ENCODE measurements at regions not wholly inside any gene's neighbourhood (a gene's known extent, or its start where the extent isn't known, plus 50 kb on each side); places are given as distances from the start of the nearest gene placed in this dataset.
A peak's percentile ranks its signal among the peaks of the same experiment; 100 is the strongest.

DNA sequence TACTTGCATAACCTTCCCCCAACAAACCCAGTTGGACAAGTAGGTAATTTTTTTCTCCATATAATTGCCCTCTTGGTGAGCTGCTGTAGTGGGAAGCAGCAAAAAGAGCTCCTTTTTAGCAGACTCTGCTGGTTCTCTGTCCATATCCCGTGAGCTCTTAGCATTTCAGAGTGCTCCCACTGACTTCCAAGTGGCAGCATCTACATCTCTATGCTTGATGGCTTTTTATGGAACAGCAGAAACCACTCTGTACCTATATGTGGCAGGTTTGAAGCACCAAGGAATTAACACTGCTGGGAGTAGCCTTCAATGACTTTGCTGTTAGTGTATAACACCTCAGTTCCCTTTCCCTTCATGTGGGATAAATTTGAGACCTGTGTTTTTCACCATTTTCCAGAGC is 168.4 kb upstream of the NHS start:
- DNase-seq, result no peak

DNA sequence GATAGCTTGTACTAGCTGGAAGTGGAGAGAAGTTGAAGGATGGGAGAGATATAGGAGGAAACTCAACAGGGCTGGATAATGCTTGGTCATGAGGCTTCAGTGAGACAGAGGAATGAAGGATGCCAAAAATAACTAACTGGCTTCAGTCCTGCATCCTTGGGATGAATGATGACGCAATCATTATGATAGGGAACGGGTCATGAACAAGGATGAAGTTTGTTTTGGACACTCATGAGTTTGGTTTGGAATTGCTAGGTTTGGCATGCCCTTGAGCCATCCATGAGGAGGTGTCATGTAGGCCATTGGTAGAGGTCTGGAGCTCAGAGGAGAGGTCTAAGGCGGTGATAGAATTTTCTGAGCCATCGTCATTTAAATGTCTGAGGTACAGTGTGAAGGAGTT is 160.0 kb upstream of the NHS start:
- DNase-seq, result no peak

DNA sequence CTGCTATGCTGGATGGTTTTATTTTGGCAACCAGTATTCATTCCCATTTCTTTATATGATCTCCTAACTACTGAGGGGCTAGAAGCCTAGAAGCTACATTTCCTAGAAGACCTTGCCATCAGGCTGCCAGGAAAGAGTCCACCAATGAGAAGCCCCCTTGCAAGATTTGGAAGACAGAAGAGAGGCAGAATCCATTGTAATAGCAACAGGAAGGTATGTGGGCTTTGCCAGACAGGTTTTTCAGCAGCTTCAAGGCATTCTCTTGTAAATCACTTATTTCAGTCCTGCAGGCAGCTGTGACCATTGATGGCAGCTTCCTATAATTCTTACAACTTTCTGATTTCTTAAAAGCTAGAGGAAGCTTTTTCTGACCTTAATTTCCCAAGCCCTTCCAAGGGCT is 148.3 kb upstream of the NHS start:
- no peak for DNase-seq

DNA sequence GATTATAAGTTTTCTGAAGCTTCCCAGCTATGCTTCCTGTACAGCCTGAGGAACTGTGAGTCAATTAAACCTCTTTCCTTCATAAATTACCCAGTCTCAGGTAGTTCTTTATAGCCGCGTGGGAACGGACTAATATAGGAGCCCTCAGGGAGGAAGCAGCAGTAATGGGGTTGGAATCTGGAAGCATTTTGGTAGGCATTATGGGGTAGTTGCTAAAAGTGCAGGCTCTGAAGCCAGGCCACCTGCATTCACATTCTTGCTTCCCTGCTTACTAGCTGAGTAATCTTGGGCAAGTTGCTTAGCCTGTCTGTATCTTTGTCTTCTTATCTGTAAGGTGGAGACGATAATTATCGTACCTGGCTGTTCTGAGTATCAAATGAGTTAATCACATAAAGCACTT is 137.9 kb upstream of the NHS start:
- no peak for DNase-seq

DNA sequence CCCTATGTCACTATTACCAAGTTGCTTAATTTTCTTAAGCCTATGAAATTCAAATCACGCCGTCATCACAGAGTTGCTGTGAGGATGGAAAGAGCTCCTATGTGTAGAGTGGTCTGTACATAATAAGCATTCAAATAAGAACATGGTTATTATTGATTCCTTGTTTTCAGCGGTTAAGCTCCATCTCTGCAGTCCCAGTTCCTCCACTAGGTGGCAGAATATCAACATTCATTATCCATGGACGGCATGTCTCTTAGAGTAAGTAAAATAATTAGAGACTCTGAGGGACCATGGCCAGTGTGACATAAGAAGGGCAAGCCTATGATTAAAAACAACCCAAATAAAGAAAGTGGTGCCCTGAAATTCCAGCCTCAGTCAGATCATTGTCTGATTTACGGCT is 132.5 kb upstream of the NHS start:
- peak in 1 of 2 experiments; percentile 1 for DNase-seq

DNA sequence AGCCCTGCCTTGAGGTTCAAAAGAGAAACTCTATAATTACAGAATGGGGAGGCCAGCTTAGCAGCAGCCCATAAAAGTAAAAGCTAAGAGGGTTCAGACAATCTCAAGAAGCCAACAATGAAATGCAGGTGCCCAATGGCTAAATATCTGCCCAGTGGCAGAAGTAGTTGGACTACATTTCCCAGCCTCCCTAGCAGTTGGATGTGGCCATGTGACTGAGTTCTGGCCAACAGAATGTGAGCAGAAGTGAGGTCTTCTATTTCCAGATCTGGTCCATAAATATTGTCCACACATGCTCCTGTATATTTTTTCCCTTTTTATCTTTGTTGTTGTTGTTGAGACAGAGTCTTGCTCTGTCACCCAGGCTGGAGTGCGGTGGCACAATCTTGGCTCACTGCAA is 127.9 kb upstream of the NHS start:
- no peak for DNase-seq

DNA sequence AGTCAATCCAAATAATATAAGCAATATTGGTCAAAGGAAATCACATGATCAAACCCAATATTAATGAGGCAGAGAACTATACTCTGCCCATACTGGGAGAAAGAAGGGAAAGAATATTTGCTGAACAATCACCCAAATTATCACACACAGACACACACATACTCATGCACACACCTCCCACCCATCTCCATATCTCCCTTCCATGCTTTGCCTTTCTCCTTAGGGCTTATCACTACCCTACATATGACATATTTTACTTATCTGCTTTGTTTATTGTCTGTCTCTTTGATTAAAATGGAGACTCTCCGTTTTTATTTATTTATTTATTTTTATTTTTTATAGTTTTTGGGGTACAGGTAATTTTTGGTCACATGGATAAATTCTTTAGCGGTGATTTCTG is 112.9 kb upstream of the NHS start:
- no peak for DNase-seq

DNA sequence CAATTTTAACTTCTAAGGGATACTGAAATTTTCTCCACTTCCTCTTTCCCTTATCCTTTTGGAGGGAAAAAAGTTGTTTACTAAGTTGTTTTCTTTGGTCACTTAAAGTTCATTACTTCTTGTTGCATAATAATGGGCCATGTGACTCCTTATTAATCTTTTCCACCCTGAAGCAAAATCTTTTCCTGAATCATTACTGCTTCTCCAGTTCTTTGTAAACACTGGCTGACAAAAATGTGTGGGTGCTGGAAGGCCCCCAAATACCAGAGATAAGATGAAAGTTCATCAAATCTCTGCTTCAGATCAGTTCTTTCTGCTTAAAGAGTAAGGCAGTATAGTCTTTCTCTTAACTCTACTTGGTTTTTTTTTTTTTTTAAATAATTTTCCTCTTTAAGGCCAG is 108.9 kb upstream of the NHS start:
- DNase-seq, result no peak

DNA sequence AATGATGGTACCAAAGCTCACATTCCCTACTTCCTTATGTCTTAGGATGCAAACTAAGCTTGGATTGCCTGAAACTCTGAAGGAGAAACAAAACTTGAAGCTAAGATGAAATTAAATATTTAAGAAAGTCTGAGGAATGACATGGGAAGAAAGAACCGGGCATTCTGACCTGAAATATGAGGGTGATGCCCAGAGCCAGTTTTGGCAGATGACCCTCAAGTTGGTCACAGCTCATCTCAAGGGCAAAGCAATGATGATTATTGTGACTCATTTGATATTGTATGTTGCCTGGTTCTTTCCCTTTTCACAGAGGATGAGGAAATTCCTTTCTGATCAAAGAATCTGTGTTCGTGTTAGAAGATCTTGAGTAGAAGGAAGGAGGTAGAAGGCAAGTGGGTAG is 96.0 kb upstream of the NHS start:
- no peak for DNase-seq

DNA sequence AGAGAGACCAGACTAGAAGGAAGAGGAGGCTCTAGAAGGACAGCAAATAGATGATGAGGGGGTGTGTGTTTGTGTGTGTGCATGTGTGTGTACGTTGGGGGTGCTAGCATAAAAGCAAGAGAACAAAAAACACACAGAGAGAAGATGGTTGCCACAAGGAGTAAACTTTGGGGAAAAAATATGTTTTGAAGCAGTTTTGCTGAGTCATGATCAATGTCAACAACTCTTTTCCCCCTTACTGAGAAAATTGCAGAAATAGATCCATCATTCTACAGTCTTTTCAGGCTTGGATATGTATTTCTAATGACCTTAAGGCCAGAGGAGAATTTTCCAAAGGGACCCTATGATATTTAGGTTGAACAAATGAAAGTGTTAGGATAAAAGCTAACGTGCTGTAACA is 89.0 kb upstream of the NHS start:
- no peak for DNase-seq

DNA sequence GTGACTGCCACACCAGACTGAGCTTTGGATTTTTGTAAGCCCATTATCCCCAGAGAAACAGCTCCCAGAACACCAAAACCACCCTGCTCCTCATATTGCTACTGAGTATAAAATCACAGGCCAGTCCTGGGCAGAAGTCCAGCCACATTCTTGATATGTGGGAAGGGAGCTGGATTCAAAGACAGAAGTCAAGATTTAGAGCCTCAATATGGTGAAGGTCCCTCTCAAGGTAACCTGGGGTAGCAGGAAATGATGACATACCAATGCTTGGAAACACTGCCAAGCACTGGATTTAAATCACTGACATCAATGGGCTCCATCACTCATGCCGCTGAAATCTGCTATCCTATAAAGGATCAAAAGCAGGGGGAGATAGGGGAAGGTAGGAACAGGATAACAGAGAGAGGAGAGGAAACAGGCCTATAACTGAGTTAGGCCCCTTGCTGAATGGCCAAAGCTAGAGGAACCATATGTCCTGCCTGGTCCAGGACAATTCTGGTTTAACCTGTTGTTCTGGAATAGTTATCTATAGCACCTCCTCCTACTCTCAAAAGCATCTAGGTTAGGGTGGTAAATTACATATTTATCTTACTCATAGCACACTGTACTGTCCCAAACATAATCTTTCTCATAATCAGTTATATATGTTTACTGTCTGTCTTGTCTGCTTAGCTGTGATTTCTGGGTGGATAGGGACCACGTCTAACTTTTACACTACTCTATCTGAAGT is 83.7 kb upstream of the NHS start:
- no peak for DNase-seq

DNA sequence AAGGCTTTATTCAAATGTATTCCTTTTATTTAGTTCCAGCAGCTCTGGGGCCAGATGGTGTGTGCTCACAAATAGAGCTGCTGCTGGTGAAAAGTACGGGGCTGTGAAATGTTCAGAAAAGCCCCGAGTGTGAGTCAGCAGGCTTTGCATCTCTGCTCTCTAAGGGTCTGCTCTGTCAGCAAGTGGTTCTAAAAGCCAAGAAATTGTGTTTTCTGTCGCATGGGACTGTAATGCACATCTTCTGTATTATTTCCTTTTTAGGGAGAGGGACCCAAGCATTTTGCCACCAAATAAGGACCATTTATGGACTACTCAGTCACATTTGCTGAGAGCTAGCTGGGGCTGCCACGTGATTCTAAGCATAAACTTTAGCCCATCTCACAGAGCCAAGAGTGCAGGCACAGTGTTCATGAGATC is 82.9 kb upstream of the NHS start:
- DNase-seq, result no peak

DNA sequence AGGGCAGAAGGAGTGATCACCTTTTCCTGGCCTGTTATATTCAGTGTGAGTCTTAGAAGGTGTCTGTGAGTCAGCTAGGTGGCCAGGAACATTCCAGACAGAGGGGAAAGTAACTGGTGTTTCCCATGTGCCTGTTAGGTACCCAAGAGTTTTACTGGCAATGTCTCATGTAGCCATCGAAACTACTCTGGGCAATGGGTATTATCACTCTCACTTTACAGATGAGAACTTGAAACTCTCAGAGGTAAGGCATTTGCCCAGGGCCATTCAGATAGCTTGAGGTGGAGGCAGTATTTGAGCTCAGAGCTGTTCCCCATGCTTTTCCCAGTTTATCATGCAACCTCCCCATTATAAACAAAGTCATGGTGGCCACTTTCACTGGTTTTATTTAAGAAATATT is 80.4 kb upstream of the NHS start:
- DNase-seq, result no peak

DNA sequence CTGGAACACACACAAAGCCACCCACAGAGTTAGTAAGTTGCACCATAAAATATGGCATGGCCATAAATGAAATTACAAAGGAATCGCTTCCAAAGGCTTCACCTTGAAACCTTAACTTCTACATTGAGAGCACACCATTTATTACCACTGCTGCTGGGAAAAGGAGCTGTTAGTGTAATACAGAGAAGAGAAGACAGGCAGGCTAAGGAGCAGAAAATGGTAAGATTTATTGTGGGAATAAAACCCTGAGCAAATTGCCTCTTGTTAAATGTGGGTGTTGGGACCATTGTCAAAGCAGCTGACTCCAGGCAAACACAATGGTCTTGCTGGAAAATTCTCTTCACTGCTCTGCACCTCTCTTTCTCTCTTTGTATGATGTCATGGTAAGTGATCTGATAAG is 79.2 kb upstream of the NHS start:
- DNase-seq, result no peak

DNA sequence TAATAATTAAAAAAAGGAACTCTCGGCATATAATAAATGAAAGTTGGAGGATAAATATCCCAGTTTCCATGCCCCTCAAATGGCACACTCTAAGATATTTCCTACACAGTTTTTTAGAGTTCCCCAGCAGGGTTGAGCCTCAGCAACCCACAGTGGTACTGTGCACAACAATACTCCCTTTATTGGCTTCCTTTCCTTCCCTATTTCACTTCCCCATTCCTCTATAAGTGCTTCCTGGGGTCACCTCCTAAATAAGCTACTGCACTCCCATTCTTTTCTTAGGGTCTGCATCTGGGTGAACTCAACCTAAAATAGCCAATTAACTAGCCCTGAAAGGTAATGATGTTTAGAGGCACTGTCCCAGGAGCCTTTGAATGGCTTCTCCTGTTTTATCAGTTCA is 76.4 kb upstream of the NHS start:
- no peak for DNase-seq

DNA sequence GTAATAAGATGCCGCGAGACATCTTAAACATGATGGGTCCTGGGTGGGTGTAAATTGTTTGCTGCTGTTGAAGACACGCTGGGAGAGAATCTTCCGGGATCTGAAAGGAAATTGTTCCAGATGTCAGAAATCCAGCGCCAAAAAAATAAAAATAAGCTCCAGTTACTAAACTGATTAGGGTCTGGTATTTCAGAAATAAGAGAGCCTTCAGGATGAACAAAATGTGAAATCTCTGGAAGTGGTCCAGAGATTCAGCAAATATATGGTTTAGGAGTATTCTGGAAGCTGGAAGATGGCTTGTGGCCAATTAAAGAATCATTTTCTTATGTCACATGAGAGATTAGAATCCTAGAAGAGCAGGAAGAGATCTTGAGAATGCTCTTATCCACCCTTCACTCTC is 75.8 kb upstream of the NHS start:
- DNase-seq, result no peak

DNA sequence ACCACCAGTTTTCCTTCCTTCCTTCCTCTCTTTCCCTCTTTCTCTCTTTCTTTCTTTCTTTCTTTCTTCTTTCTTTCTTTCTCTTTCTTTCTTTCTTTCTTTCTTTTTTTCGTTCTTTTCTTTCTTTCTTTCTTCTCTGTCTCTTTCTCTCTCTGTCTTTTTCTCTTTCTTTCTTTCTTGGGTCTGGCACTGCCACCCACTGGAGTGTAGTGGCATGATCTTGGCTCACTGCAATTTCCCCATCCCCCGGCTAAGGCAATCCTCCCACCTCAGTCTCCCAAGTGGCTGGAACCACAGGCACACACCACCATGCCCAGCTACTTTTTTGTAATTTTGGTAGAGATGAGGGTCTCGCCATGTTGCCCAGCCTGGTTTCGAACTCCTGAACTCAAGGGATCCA is 51.6 kb upstream of the NHS start:
- no peak for DNase-seq

Data from activated CD4-positive, alpha-beta T cell treated with anti-CD3 and anti-CD28 coated beads, Interleukin-2, amount 50 U/mL, for 4 hours (primary cell).